HG03095 (cell line): ENCODE measurements at regions not wholly inside any gene's neighbourhood (a gene's known extent, or its start where the extent isn't known, plus 50 kb on each side); places are given as distances from the start of the nearest gene placed in this dataset.

Source experiments
- ATAC-seq: cut with Tn5 transposase; IDR thresholded peaks from one replicate; pipeline ENCODE4 v1.9.1; 2021; ENCODE audit warnings: moderate library complexity; ENCODE audit not compliant: unreplicated experiment

- no peak for ATAC-seq
Observed at GRCh38 chr5:171676286-171676944, 109.2 kb upstream of the SMIM23 start.

- no peak for ATAC-seq
Observed at GRCh38 chr5:171678646-171679045, 107.0 kb upstream of the SMIM23 start.

- ATAC-seq: no peak
Observed at GRCh38 chr5:171680485-171680884, 105.1 kb upstream of the SMIM23 start.

- ATAC-seq: no peak
Observed at GRCh38 chr5:171681061-171681460, 104.6 kb upstream of the SMIM23 start.

- ATAC-seq: no peak
Observed at GRCh38 chr5:171681677-171682076, 103.9 kb upstream of the SMIM23 start.

GRCh38 chr5:171682801-171683200 lies 102.8 kb upstream of the SMIM23 start:
- no peak for ATAC-seq

GRCh38 chr5:171684169-171684568 lies 101.4 kb upstream of the SMIM23 start:
- no peak for ATAC-seq

- no peak for ATAC-seq
Observed at GRCh38 chr5:171688696-171689495, 96.7 kb upstream of the SMIM23 start.

- ATAC-seq: no peak
Observed at GRCh38 chr5:171689853-171690417, 95.7 kb upstream of the SMIM23 start.

GRCh38 chr5:171692107-171692506 lies 93.5 kb upstream of the SMIM23 start:
- no peak for ATAC-seq

- ATAC-seq: no peak
Observed at GRCh38 chr5:171692936-171693335, 92.7 kb upstream of the SMIM23 start.

- no peak for ATAC-seq
Observed at GRCh38 chr5:171693412-171693811, 92.2 kb upstream of the SMIM23 start.

- no peak for ATAC-seq
Observed at GRCh38 chr5:171695804-171696203, 89.8 kb upstream of the SMIM23 start.

GRCh38 chr5:171697221-171698102 lies 88.2 kb upstream of the SMIM23 start:
- no peak for ATAC-seq

GRCh38 chr5:171700318-171700912 lies 85.2 kb upstream of the SMIM23 start:
- no peak for ATAC-seq

GRCh38 chr5:171701100-171701541 lies 84.5 kb upstream of the SMIM23 start:
- no peak for ATAC-seq

- no peak for ATAC-seq
Observed at GRCh38 chr5:171702135-171702770, 83.4 kb upstream of the SMIM23 start.

GRCh38 chr5:171703146-171703545 lies 82.5 kb upstream of the SMIM23 start:
- ATAC-seq: no peak

GRCh38 chr5:171705036-171705435 lies 80.6 kb upstream of the SMIM23 start:
- ATAC-seq: no peak

- ATAC-seq: no peak
Observed at GRCh38 chr5:171705830-171706468, 79.7 kb upstream of the SMIM23 start.
